ENCODE measurements at regions not wholly inside any gene's neighbourhood (a gene's known extent, or its start where the extent isn't known, plus 50 kb on each side); places are given as distances from the start of the nearest gene placed in this dataset.

- DNase-seq (ENCODE audit: low read depth), result no peak
Measured at GRCh38 chr22:49093192-49093880, 734.3 kb downstream of the BRD1 start.

- DNase-seq (ENCODE audit: low read depth), result no peak
Measured at GRCh38 chr22:49092716-49093115, 735.0 kb downstream of the BRD1 start.

DNA sequence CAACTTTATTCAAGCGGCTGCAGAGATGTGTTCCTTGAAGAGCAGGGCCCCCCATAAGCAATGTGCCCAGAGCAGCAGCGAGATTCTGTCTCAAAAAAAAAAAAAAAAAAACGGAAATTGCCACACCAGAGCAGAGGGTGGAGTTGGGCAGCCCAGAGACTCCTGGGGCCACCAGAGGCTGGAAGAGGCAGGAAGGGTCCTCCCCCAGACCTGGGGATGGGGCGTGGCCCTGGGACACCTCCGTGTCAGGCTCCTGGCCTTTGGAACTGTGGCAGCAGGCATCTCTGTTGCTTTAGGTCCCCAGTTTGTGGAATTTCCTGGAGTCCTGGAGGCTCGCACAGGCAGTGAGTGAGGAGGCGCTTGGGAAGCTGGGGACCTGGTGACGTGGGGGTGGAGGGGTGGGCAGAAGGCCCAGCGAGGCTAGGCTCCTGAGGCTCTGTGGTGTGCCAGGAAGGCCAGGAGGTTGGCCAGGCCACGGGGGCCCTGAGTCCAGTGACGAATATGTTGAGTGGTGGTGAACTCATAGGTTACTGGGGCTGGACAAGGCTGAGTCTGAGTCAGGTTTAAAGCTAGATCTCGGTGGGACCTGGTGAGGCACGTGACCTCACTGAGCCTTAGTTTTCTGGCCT lies 735.6 kb downstream of the BRD1 start:
- no peak for DNase-seq (ENCODE audit: low read depth)

DNA sequence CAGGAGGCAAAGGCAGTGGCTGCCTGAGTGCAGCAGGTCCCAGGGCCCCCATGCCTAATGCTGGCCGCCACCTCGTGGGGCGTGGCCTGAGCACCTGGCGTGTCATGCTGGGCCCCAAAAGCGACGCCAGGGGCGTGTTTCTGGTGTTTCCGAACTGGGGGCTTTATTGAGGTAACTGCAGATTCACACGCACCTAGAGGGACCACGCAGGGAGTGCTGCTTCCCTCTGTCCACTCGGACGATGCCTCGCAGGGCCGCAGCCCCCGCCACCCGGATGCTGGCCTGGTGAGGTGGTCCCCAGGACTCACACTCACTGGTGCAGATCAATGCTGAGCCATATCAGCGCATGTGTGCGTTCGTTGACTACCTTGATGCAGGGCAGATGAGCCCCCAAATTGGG lies 736.2 kb downstream of the BRD1 start:
- no peak for DNase-seq (ENCODE audit: low read depth)

DNA sequence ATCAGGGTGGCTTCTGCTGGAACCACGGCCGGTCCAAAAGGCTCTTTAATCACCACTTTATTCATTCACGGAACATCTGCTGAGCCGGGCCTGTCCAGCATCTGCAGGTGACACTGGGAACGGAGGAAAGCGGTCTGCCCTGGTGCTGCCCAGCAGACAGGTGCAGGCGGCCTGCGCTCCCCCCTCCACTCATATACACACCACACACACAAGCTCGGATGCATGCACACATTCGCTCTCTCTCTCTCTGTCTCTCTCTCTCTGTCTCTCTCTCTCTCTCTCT lies 736.9 kb downstream of the BRD1 start:
- DNase-seq (ENCODE audit: low read depth), result no peak

DNA sequence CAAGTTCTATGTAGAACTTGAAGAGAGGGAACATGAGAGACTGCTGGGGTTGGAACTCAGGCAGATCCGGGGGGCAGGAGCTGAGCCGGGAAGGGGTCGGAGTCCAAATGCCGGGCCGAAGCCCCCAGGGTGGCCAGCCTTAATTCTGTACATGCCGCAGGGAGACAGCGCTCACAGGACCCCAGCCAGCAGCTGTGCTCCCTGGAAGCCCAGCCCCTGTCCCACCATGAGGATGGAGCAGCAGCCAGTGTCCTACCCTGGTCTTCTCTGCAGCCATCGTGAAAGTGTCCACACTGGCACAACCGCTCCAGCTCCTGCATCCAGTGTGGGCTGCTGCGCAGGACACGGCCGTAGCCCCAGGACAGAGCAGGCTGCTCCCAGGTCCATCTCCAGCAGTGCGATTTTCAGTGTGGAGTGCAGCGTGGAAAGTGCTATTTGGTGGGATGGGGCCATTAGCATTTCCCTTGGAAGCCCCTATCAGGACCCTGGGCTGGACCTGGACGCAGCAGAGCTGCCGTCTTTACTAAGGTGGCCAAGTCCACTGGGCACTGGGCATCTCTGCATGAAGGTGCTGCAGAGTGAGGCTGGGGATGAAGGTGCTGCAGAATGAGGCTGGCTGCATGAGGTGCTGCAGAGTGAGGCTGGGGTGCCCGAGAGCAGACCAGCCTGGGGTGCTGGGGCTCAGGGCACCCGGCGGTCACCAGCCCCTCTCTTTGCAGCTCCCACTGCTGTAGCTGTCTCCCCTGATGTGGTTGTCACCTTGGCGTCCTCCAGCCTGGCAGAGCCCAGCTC lies 737.4 kb downstream of the BRD1 start:
- no peak for DNase-seq (ENCODE audit: low read depth)

- DNase-seq (ENCODE audit: low read depth), result no peak
Measured at GRCh38 chr22:49088801-49089791, 738.6 kb downstream of the BRD1 start.

GRCh38 chr22:49087716-49088601 lies 739.7 kb downstream of the BRD1 start:
- DNase-seq (ENCODE audit: low read depth), result no peak

GRCh38 chr22:49087198-49087597 lies 740.5 kb downstream of the BRD1 start:
- no peak for DNase-seq (ENCODE audit: low read depth)

GRCh38 chr22:49086606-49087157 lies 741.0 kb downstream of the BRD1 start:
- no peak for DNase-seq (ENCODE audit: low read depth)

GRCh38 chr22:49086181-49086580 lies 741.5 kb downstream of the BRD1 start:
- no peak for DNase-seq (ENCODE audit: low read depth)

DNA sequence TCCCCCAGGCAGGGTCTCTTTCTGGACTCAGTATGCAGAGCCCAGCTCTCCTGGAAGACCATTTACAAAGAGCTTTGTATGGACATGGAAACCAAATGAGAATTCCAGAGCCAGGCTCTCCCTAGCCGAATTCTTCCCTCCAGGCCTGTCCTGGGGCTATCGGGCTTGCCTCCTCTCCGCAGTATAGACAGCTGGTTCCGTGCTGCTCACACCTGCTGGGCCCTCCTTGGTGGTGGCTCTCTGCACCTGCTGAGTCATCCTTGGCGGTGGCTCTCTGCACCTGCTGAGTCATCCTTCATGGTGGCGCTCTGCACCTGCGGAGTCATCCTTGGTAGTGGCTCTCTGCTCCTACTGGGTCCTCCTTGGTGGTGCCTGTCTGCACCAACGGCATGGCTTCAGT lies 743.5 kb downstream of the BRD1 start:
- DNase-seq (ENCODE audit: low read depth), result no peak

DNA sequence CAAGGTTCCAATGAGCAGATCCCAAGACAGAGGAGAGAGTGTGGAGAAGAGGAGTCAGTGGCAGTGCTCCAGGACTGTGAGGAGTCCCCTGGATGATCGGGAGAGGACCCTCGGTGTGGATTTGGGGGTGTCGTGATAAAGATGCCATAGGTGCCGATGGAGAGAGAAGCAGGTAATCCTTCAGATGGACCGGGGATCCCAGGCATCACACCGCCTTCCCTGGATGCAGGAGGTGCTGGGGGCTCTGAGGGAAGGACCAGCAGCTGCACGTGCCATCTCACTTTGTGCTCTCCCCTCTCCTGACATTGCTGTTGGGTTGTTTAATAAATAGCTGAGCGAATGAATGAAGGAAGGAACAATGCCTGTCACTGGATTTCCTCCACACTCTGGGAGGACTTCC lies 744.1 kb downstream of the BRD1 start:
- no peak for DNase-seq (ENCODE audit: low read depth)

DNA sequence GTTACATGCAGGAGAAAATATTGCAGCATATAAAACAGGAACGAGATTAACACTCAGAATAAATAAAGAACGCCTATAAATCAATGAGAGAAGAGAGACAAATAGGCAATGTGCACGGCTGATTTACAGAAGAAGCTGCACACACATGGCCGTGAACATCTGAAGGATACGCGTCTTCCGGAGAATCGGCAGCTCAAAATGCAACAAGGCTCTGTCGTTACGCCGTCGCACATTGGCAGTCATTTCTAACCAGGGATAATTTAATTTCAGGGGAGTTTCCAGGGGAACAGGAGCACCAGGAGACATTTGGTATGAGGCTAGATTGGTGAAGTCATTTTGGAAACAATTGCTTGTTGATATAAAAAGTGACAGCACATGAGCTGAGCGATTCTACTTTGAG lies 745.2 kb downstream of the BRD1 start:
- DNase-seq (ENCODE audit: low read depth), result no peak

DNA sequence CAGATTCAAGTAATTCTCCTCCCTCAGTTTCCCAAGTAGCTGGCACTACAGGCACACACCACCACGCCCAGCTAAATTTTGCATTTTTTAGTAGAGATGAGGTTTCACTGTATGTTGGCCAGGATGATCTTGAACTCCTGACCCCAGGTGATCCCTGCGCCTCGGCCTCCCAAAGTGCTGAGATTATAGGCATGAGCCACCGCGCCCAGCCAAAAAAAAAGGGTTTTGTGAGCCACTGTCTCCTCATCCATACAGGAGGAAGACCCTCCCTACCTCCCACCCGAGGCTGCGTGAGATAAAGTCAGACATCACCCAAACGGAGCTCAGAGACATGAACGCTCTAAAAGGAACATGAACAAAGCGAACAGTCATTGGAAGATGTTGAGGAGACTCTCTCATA lies 745.7 kb downstream of the BRD1 start:
- DNase-seq (ENCODE audit: low read depth), result no peak

GRCh38 chr22:49081261-49081666 lies 746.4 kb downstream of the BRD1 start:
- DNase-seq (ENCODE audit: low read depth), result no peak

DNA sequence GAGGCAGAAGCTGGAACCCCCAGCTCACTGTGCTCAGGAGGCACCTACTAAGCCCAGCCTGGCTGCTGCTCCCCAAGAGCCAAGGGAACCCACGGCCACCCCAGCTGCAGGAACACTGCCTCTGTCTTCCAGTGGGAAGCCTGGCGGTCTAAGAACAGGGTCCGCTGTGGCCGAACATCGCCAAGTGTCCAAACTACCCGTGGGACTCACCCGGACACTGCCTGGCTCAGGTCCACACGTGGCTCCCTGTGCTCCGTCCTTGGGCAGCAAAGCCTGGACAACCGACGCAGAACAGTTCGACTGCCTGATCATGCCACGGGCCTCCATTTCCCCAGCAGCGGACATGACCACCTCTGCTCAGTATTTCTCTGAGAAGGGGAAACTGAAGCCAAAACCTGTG lies 747.0 kb downstream of the BRD1 start:
- no peak for DNase-seq (ENCODE audit: low read depth)

- no peak for DNase-seq (ENCODE audit: low read depth)
Measured at GRCh38 chr22:49079743-49080500, 747.8 kb downstream of the BRD1 start.

DNA sequence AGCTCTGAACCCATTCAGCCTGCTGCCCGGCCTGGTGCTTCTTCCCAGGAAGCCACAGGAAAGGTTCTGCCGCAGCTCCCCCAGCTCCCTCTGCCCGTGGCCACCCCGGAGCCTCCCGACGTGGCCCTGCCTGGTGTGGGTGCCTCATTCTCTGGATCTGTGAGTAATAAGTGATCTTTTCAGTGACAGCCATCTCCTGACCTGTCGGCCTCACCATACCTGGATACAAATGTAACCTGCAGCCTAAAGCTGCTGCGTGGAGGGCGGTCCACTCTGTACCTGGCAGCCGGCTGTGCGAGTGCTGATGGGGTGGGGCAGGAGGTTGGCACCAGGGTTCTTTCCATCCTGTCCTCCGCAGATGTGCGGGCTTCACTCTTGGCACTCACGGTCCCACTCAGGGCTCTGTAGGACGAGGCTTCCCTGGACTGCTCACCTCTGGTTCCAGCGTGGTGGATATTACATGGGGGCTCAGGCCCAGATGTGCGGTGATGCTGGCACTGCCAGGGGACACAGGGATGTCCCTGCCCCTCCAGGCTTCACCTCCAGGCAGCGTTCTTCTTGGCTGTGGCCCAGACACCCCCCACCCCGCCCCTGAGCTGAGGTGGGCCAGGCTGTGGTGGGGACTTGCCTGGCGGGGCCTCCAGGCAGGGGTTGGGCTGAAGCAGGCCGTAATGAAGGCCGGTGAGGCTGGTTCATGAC lies 748.5 kb downstream of the BRD1 start:
- no peak for DNase-seq (ENCODE audit: low read depth)

Data from non-pigmented ciliary epithelial cell (primary cell).